ENCODE measurements at regions not wholly inside any gene's neighbourhood (a gene's known extent, or its start where the extent isn't known, plus 50 kb on each side); places are given as distances from the start of the nearest gene placed in this dataset.
"Not testable (repeated sequence)": the region's sequence is repeated elsewhere in the genome, so short reads cannot be mapped to it uniquely, and the experiment has no call there.

DNA sequence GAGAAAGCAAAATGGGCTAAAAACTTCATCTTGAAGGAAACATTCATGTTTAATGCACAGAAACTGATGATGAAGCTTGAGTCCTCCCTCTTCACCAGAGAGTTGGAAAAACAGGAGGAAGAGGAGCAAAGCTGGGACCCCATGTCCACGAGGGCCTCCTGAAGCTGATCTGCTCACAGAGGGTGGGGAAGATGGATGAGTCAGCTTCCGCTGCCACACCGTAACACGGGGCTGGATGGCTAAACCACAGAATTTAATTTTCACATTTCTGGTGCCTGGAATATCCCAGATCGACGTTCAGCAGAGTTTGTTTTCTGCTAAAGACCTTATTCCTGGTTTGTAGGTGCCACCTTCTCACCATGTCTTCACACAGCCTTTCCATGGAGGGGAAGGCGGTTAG lies 634.4 kb downstream of the RPIA start:
- not testable (repeated sequence) for TF ChIP-seq EZH2phosphoT487 (IDR thresholded peaks at IDR 0.05; ENCODE audit: borderline replicate concordance, low read depth, low read length)
- TF ChIP-seq, protein P1, sequence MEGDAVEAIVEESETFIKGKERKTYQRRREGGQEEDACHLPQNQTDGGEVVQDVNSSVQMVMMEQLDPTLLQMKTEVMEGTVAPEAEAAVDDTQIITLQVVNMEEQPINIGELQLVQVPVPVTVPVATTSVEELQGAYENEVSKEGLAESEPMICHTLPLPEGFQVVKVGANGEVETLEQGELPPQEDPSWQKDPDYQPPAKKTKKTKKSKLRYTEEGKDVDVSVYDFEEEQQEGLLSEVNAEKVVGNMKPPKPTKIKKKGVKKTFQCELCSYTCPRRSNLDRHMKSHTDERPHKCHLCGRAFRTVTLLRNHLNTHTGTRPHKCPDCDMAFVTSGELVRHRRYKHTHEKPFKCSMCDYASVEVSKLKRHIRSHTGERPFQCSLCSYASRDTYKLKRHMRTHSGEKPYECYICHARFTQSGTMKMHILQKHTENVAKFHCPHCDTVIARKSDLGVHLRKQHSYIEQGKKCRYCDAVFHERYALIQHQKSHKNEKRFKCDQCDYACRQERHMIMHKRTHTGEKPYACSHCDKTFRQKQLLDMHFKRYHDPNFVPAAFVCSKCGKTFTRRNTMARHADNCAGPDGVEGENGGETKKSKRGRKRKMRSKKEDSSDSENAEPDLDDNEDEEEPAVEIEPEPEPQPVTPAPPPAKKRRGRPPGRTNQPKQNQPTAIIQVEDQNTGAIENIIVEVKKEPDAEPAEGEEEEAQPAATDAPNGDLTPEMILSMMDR (conservative IDR thresholded peaks at IDR 0.05; ENCODE audit: low read length) = not testable (repeated sequence)

All from OCI-LY7 (cell line).